ENCODE measurements at regions not wholly inside any gene's neighbourhood (a gene's known extent, or its start where the extent isn't known, plus 50 kb on each side); places are given as distances from the start of the nearest gene placed in this dataset.
A peak's percentile ranks its signal among the peaks of the same experiment; 100 is the strongest.

GRCh38 chr12:93176610-93177126 is 201.1 kb upstream of the NUDT4 start:
- intact Hi-C loops (cut with DNase I) = no loop called here
- no peak for ATAC-seq (ENCODE audit: poor library complexity)
- DNase-seq = no peak

DNA sequence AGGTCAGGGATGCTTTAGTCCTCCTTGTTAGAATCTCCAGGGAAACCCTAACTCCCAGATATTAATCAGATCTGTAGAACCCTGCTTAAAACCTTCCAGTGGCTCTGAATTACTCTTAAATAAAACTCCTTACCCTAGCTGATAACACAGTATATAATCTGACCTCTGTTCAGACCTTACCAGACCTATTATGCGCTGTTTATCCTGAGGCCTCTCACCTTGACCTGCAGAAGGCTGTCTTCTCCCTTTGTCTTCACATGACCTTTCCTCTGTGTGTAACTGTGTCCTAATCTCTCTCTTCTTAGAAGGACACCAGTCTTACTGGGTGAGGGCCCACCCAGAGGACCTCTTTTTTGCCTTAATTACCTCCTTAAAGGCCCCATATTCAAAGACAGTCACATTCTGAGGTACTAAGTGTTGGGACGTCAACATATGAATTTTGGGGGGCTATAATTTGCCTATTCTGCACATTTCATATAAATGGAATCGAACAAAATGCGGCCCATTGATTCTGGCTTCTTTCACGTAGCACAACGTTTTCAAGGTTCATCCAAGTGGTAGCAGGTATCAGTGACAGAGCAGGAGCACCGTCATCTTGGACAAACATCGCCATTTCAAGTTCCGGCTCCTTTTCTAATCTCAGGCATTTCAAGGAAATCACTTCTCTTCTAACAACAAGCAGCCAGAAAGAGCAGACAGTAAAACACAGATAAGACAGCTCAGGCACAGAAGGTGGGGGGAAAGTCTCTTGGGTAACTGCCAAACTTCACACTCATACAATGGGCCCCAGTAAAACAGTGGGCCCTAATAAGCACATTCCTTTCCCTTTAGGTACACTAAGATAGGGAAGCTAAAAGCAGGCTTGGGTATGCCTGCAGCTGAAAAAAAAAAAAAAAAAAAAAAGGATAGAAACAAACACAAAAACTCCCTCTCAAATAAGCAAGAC is 200.2 kb upstream of the NUDT4 start:
- DNase-seq = no peak
- intact Hi-C loops (cut with DNase I) = no loop called here
- no peak for ATAC-seq (ENCODE audit: poor library complexity)

GRCh38 chr12:93178154-93178878 is 199.4 kb upstream of the NUDT4 start:
- intact Hi-C loops (cut with DNase I) = no loop called here

GRCh38 chr12:93179792-93180191 is 197.9 kb upstream of the NUDT4 start:
- ATAC-seq (ENCODE audit: poor library complexity) (peak; percentile 61), DNase-seq (peak; percentile 67)
- intact Hi-C loops (cut with DNase I) = no loop called here

More at GRCh38 chr12:93178154-93178878, 199.4 kb upstream of the NUDT4 start:
- DNase-seq (no peak), ATAC-seq (ENCODE audit: poor library complexity) (no peak)

DNA sequence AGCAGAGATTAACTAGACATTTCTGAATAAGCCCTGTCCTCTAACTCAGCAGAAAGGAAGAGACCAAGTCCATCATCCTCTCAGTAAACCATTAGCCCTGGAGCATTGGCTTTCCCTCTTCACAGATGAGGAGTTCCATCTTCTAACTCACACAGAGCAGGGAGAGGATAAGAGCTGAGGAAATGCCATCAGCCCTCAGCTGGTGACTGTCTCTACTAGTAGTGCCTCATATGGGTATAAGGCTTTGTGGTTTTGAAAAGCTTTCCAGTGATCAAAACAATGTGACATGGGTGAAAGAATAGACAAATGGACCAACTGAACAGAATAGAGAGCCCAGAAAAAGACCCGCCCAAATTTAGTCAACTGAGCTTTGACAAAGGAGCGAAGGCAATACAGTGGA is 197.2 kb upstream of the NUDT4 start:
- DNase-seq (no peak), ATAC-seq (ENCODE audit: poor library complexity) (no peak)
- intact Hi-C loops (cut with DNase I) = no loop called here

- DNase-seq (no peak), ATAC-seq (ENCODE audit: poor library complexity) (no peak)
- intact Hi-C loops (cut with DNase I) = no loop called here
Measured at GRCh38 chr12:93181409-93181965, 196.2 kb upstream of the NUDT4 start.

DNA sequence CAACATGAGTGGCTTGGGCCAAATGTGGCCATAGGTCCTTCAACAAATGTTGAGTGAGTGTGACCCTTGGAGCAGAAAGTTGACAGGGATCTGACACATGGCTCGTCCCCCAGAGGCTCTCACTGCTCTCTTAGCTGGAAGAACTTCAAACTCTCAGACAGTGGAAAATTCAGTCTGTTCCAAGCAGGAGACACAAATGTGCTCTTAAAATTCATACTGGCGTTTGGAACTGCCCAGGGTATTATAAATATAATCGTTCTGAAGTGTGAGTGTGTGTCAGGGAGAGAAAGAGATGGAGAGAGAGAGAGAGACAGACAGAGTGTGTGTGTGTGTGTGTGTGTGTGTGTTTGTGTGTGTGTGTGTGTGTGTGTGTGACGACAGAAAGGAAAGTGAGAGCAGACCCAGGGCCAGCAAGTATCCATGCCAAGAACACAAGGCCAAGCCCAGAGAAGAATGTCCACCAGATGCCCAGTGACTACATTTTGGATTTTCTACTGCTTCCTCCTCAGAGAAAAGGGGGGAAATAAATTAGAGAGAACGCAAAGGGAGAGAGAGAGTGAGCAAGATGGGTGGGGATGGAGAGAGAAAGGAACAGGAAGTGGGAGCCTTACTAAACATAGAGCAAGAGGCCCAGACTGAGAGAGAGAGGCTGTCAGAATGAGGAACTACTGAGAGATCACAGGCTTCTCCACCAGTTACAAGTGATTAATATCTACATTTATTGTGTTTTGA is 193.6 kb upstream of the NUDT4 start:
- DNase-seq (peak; percentile 62), ATAC-seq (ENCODE audit: poor library complexity) (peak; percentile 85)
- intact Hi-C loops (cut with DNase I) = no loop called here

- DNase-seq (no peak), ATAC-seq (ENCODE audit: poor library complexity) (no peak)
- intact Hi-C loops (cut with DNase I) = no loop called here
Measured at GRCh38 chr12:93184672-93185368, 192.9 kb upstream of the NUDT4 start.

- intact Hi-C loops (cut with DNase I) = no loop called here
- no peak for ATAC-seq (ENCODE audit: poor library complexity)
Measured at GRCh38 chr12:93185369-93185741, 192.4 kb upstream of the NUDT4 start.

GRCh38 chr12:93186131-93186530 is 191.6 kb upstream of the NUDT4 start:
- intact Hi-C loops (cut with DNase I) = no loop called here
- no peak for ATAC-seq (ENCODE audit: poor library complexity)
- no peak for DNase-seq

More at GRCh38 chr12:93185369-93185741, 192.4 kb upstream of the NUDT4 start:
- DNase-seq = no peak

- intact Hi-C loops (cut with DNase I) = no loop called here
- DNase-seq (no peak), ATAC-seq (ENCODE audit: poor library complexity) (no peak)
Measured at GRCh38 chr12:93186621-93187020, 191.1 kb upstream of the NUDT4 start.

DNA sequence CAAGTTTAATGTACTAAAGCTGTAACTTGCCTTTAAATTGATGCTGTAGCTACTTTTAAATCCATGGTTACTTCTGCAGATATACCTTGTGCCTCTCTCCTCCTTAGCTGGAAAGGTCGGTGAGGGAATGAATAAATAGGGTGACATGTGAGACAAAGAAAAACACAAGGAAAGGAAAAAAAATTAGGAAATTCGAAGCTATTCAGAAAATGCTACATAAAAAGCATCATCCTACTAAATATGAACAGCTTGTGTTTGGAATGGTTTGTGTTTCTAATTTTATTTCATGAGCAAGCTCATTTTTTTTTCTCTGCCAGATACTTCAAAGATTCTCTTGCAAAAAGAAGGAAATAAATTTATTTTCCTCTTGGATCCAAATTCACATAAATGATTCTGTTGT is 186.3 kb upstream of the NUDT4 start:
- intact Hi-C loops (cut with DNase I) = no loop called here
- ATAC-seq (ENCODE audit: poor library complexity) (no peak), DNase-seq (no peak)

GRCh38 chr12:93191956-93192355 is 185.8 kb upstream of the NUDT4 start:
- ATAC-seq (ENCODE audit: poor library complexity) = peak; percentile 41
- intact Hi-C loops (cut with DNase I) = no loop called here
- DNase-seq = no peak

GRCh38 chr12:93192878-93193277 is 184.8 kb upstream of the NUDT4 start:
- no peak for DNase-seq
- intact Hi-C loops (cut with DNase I) = no loop called here
- ATAC-seq (ENCODE audit: poor library complexity) = no peak

DNA sequence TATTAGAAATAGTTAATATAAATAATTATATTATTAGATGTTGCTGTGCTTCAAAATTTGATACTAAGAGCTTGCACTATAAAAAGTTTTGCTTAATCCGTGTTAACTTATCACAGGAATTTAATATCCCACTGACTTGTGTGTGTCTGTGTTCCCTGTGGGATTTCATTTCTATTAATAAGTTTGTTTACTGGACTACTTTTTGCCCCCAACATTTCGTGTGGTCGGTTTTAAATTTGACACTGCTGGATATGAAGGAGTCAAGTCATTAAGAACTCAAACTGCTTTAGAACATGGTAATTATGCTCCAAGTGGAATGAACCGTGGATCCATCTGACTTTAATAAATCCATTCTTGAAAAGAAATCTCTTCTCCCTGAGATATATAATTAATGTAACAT is 182.2 kb upstream of the NUDT4 start:
- intact Hi-C loops (cut with DNase I) = no loop called here
- no peak for ATAC-seq (ENCODE audit: poor library complexity)

GRCh38 chr12:93197067-93197593 is 180.6 kb upstream of the NUDT4 start:
- intact Hi-C loops (cut with DNase I) = no loop called here
- DNase-seq (no peak), ATAC-seq (ENCODE audit: poor library complexity) (no peak)

More for the DNA sequence above, 182.2 kb upstream of the NUDT4 start:
- DNase-seq = no peak

DNA sequence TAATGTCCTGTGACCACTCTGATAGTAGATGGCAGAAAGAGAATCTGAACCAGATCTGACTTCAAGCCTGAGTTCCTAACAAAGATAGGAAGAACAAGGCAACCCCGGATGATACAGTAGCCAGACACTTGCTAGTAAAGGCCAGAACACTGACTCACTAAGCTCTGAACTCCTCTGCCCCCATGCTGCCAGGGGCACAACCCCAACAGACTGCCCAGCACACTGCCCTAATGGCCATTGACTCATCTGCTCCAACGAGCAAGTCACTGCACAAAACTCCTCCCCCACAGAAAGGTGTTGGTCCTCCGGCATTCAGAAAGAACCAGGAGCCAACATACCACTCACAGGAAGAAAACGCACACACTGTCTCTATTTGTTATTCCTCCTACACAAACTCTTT is 179.6 kb upstream of the NUDT4 start:
- no peak for DNase-seq

DNA sequence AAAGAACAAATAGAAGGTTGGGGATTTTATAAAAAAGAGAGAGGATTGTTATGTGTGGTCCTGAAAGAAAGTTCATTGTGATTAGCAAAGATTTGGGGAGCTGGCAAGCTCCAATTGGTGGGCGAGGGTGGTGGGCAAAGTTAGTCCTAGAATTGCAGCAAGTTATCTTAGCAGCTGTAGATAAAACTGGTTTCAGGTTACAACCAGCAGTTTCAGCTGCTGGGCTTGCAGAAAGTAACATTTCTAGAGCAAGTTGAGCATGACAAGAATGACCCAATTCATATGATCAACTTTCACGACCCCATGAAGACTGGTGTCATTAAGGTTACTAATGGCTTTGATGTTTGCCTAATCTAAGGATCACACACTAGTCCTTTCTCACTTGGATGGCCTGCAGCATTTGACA is 177.9 kb upstream of the NUDT4 start:
- no peak for ATAC-seq (ENCODE audit: poor library complexity)

More for the DNA sequence above, 179.6 kb upstream of the NUDT4 start:
- intact Hi-C loops (cut with DNase I) = no loop called here
- no peak for ATAC-seq (ENCODE audit: poor library complexity)

More for the DNA sequence above, 177.9 kb upstream of the NUDT4 start:
- DNase-seq = no peak
- intact Hi-C loops (cut with DNase I) = no loop called here
